T-helper 1 cell (primary cell): ENCODE measurements at regions not wholly inside any gene's neighbourhood (a gene's known extent, or its start where the extent isn't known, plus 50 kb on each side); places are given as distances from the start of the nearest gene placed in this dataset.

Experiments
- DNase-seq, 5 donors: peaks; one replicate each; pipeline ENCODE4 v3.0.0-alpha.2; 2012 to 2020

DNA sequence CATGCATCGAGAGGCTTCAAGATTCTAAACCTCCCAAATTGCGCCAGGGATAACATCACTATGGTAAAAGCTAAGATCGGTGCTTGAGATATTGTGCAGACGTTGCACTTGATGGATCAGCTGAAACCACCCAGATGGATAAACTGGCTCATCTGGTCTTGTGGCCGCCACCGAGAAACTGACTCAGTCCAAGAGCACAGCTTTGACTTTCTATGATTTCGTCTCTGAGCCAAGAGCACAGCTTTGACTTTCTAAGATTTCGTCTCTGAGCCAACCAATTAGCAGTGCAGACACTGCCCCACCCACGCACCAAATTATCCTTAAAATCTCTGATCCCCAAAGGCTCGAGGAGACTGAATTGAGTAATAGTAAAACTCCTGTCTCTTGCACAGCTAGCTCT lies 687.2 kb downstream of the FAM133A start:
- no peak for DNase-seq

DNA sequence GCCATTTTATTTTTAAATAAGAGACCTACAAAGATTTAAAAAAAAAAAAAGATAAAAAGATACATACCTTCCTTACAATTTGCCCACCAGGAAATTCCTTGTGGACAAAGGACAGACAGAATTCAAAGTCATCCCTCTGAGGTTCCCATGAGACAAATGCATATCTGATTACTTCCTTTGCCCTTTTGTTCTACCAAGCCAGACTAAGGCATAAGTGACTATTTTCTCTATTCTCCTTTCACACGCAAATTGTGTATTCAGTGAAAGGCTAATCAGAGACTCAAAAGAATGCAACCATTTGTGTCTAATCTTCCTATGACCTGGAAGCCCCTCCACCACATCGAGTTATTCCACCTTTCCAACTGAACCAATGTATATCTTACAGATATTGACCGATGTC lies 691.7 kb downstream of the FAM133A start:
- DNase-seq: no peak

DNA sequence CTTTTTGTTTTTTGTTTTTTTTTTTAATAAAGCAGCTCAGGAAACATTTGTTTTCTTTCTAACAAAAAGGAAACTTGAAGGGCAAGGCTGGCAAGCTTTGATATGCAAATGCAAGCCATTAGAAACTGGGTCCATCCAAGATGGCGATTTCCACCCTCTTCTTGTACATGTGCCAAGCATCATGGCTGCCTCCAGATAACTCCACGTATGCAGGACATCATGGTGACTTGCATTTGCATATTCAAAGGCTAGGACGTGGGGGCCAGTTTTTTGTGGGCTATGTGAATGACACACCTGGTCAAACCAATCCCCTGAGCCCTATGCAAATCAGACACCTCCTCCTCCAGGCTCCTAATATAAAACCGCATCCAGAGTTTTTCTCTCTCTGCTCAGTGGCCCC lies 692.6 kb downstream of the FAM133A start:
- DNase-seq: no peak

DNA sequence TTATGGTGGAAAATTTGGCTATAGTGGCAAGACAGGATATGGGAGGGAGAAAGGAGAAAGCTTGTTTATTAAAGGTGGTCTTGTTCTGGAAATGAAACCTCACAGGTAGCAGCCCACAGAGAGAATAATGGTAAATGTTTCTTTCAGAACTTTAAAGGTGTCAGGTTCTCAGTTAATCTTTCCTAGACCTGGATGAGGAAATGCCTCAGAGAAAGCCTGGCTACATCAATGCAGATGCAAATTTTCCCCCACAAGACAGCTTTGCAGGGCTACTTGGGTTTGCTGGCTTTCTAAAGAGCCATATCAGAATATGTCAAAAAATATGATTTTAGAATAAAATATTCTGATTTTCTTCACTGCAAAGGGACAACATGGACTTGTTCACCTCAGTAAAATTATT lies 715.0 kb downstream of the FAM133A start:
- no peak for DNase-seq

DNA sequence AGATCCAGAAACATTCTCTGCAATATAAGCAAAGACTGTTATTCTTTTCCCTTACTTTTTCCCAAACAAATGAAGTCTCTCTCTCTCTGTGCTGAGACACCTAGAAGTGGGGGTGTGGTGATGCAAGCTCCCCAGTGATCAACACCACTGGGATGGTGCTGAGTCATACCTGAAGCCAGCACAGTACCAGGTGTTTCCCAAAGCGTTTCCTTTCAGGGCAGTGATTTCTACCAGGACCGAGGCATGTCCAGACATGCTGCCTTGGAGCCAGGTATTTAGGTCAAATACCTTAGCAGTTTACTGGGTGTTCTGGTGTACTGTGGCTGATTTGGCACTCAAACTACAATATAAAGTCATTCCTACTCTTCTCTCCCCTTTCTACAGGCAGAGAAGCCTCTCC lies 726.5 kb downstream of the FAM133A start:
- DNase-seq: peak in 1 of 5 donors; percentile 4

DNA sequence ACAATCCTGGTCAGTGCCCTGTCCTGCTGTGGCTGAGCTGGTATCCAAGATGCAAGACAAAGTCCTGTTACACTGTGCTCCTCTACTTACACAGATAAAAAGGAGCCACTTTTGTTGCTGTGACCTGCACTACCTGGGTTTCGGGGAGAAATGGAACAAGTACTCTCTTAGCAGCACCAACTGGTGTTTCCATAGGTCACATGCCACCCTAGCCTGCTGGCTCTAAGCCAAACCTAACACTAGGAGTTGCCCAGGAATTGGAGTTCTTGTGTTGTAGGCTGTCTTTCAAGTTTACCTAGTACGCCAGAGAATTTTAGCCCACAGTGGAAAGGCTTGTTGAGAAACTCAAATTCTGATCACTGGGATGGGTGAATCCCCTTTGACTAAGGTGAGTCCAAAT lies 727.4 kb downstream of the FAM133A start:
- no peak for DNase-seq

DNA sequence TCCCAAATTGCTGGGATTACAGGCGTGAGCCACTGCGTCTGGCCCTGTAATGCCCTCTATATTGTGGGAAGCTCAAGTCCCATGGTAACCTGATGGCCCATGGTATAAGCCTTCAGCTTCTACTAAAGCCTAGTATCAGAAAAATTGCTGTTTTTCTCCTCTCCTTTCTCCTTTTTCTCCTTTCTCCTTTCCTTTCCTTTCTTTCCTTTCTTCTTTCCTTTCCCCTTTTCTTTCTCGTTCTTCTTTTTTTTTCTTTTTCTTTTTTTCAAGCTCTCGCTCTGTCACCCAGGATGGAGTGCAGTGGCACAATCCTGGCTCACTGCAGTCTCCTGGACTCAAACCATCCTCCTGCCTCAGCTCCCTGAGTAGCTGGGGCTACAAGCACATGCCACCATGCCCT lies 740.7 kb downstream of the FAM133A start:
- no peak for DNase-seq

DNA sequence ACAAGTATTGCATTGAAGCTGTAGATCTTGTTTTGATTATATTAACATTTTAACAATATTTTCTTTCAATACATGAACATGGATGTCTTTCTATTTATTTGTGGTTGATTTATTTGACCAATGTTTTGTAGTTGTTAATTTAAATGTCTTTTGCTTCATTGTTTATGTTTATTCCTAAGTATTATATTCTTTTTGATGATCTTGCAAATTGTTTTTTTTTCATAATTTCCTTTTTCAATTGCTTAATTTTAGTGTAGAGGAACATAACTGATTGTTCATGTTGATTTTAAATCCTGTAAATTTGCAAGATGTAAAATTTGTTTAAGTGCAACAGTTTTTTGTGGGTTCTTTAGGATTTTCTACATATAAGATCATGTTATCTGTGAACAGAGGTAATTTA lies 744.1 kb downstream of the FAM133A start:
- no peak for DNase-seq

DNA sequence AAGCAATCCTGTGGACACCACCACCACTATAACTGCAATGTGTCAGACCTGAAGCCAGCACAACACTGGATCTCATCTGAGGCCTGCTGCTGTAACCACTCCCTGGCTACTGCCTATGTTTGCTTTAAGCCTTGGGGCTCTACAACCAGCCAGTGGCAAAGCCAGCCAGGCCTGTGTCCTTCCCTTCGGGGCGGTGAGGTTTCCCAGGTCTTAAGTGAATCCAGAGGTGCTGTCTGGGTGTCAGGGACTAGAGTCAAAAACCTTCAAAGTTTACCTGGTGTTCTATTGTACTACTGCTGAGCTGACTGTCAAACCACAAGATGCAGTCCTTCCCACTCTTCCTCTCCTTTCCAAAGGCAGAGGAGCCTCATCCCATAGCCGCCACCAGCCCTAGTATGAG lies 750.5 kb downstream of the FAM133A start:
- DNase-seq: no peak

DNA sequence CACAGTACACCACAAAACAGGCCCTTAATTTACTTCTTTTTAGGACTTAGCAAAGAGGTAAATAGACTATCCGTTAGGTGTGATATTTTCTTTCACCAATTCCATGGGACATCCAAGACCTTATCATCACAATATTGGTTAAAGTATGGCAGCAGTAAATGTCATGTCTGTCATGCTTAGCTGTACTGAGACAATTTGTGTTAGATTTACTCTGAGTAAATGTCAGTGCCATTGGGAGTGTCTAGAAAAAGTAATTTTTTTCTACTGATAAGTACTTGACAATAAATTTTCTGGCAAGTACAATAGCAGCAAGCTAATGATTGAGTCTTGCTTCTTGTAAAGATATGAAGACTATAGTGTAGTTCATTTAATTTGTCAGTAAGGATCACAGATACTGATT lies 756.1 kb downstream of the FAM133A start:
- DNase-seq: no peak

DNA sequence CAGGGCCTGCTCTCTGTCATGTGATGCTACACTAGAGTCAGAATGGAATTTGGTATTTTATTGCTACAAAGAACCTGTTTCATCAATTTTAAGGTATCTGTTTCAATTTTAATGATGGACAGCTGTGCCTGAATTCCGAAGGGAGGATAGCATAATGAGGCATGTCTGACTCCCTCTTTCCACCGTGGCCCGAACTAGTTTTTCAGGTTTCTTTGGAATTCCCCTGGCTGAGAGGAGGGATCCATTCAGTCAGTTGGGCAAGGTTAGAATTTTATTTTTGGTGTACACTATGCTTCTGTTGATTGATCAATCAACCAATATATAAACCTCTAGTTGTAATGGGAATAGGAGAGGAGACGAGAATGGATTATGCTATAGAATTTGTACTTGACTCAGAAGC lies 761.8 kb downstream of the FAM133A start:
- DNase-seq: no peak

DNA sequence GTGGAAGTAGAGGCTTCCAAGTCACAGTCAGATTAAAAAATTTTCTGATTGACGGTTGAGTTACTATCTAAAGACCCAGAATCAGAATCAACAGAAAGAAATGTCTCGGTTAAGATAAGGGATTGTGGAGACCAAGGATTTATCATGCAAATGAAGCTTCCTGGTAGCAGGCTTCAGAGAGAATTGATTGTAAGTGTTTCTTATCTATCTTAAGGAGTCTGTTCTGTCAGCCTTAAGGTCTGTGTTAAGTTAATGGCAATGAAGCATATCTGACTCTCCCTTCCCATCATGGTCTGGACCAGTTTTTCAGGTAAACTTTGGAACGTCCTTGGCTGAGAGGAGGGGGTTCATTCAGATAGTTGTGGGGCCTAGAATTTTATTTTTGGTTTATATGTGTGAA lies 780.2 kb downstream of the FAM133A start:
- no peak for DNase-seq

DNA sequence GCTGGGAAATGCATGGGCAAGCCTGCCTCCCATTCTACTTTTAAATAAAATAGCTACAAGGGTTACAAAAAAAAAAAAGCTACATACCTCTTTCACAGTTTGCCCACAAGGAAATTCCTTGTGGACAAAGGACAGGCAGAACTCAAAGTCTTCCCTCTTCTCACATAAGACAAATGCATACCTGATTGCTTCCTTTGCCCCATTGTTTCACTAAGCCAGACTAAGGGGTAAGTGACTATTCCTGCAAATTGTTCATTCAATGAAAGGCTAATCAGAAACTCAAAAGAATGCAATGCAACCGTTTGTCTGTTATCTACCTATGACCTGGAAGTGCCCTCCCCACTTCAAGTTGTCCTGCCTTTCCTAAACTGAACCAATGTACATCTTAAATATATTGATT lies 780.6 kb downstream of the FAM133A start:
- no peak for DNase-seq

DNA sequence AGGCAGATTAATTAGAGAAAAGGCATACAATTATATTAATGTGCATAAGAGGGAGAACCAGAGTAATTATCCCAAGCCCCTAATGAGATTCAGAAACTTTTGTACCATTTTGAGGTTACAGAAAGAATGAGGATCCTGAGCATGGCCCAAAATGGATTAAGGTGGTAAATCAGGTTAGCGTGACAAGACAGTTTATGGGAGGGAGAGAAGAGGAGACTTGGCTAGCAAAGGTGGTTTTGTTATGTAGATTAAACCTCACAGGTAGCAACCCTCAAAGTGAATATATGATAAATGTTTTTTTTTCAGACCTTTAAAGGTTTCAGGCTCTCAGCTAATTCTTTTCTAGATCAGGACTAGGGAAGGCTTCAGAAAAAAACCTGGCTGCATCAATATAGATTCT lies 781.8 kb downstream of the FAM133A start:
- DNase-seq: no peak

DNA sequence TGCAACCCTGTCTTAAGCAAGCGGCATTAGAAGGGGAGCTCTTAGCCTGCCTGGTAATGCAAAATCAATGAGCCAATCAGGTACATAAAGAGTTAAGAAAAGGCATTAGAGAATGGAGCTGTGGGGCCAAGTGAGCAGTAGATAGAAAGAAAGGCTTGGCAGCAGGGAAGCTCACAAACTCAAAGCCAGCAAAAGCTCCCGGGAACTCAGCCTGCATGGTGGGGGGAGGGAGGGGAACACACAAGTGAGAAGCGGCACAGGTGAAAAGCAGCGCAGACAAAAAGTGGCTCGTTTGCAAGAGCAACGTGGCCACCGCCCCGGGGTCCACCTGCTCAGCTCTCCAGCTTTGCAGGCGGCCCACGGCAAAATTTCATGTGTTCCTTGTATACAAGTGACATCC lies 818.5 kb downstream of the FAM133A start:
- DNase-seq: no peak

DNA sequence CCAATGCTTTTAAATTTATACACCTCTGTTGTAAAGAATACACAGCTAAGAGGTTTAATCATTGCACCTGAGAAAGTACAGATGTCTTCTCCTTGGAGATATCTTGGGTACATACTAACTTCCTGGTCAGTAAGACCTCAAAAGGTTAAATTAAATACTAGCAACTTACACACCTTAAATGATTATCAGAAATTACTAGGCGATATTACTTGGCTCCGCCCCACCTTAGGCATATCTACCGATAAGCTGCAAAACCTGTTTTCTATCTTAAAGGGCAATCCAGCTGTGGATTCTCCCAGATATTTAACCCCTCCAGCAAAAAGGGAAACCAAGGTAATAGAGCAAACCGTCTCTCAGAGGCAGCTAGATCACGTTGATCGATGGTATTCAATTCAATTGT lies 819.4 kb downstream of the FAM133A start:
- no peak for DNase-seq

DNA sequence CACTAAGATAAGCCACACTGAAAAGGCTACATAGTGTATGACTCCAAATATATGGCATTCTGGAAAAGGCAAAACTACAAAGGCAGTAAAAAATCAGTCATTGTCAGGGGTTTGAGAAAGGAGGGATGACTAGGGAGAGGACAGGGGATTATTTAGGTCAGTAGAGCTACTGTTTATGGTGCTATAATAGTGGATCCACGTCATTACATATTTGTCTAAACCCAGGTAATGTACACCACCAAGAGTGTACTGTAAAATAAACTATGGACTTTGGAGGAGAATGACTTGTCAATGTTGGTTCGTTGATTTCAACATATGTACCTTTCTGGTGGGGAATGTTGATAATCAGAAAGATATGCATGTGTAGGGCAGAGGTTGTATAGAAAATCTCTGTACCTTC lies 837.6 kb downstream of the FAM133A start:
- DNase-seq: no peak

DNA sequence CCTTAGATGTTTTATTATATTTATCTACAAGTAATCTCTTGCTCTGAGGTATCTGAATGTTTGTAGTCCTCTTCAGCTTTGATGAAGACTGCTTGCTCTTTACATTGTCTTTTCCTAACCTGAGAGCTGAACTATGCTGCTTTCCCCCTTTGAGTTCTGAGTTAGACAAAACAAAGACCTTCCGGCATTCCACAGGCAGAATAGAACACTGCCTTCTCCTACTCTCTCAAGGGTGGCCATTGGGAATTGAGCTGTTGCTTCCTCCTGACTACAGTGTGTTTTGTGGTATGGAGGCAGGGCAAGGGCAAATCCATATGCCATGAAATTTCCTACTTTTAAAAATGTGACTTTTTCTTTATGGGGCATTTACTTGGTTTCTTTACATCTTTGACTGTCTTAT lies 841.0 kb downstream of the FAM133A start:
- no peak for DNase-seq

DNA sequence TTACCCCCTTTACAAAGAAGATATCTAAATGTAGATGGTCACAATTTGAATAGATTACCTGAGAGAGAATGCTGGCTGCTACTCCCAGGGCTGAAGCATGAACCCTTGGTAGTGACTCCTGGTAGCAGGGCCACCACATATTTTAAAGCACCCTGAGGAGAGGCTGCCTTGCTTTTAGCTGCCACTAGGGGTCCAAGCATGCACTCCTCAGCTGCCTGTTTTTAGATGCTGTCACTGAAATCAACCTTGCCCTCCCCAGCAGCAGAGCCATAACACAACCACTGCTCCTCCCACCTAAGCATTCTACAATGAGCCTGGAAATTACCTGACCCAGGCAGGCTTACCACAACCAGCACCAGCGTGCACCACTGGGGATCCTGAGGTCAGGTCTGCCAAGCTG lies 850.9 kb downstream of the FAM133A start:
- no peak for DNase-seq

DNA sequence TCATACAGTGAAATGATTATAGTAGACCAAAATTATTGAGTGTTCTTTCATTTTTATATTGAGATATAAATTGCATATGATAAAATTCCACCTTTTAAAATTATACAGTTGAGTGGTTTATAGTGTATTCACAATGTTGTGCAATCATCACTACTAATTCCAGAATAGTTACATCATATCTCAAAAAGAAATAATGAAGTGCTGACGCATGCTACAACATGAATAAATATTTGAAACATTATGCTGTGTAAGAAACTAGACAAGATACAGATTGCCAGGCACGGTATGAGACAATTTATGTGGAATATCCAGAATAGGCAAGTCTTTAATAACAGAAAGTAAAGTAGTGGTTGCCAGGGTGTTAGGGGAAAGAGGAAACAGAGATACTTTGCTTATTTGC lies 871.7 kb downstream of the FAM133A start:
- DNase-seq: no peak

DNA sequence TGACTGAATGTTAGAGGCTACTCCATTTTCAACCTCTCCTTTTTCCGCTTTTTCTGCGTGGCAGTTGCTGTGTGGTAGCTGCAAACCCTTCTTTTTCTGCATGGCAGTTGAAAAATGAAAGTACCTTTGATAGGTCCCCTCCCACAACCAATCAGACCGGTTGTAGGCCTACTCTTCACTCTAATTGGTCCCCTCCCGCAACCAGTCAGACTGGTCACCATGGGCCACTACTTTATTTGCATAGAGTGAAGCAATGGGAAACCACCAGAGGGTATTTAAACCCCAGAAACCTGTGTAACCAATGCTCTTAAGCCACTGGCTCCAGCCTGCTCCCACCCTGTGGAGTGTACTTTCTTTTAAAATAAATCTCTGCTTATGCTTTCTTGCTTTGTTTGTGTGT lies 877.8 kb downstream of the FAM133A start:
- no peak for DNase-seq

DNA sequence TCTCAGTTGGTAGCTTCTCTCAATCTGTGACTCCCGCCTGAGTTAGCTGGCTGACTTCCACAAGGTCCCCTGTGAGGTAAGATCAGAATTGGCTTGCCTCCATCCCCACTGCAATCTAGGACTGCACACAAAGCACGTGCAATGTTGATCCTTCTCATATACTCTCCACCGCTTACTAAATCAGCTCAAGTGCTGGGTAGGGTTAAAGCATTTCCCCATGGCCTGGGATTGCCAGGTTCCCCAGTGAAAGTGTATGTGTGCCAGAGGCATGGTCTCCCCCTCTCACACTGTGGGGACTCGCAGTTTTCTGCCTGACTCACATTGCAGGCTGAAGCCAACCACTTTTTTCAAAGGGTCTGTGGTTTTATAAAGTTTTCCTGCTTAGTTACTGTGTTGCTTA lies 886.9 kb downstream of the FAM133A start:
- DNase-seq: no peak

DNA sequence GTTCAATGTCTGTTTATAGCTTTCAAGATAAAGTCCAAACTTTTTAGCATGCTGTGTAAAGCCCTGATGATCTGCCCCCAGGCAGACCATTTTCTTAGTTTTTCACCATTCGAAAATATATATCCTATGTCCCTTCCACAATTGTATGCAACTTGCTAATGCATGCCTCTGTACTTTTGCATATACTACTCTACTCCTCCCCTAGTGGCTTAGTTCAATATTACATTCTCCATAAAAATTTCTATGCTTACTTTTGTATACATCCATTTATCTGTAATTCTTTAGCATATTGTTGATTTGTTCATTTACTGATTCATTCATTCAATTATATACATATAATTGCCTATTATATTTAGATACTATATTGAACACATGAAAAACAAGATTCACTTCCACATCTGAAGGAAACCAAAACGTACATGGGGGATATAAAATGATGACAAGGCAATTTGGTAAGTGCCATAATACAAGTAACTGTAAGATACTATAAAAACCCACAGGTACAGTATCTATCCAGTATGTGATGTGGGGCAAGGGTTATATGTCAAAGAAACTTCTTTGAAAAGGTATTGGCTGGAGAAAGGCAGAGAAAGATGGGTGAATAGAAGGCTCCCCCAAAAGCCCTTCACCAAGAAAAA lies 902.5 kb downstream of the FAM133A start:
- DNase-seq: no peak

DNA sequence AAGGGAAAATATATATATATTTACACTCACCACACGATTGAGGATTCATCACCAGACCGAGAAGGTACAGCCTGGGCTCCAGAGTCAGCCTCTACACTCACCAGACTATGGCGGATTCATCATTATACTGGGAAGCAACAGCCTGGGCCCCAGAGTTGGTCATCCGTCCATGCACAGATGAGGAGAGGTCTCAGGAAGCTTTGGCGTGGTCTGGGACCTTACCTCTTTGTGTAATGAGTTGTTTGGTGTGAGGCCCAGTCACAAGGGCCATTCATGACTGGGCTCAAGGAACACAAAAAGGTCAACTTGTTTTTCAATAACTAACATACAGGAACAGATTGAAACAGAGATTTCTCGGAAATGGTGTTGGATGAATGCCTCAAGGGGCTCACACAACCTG lies 926.1 kb downstream of the FAM133A start:
- DNase-seq: no peak

DNA sequence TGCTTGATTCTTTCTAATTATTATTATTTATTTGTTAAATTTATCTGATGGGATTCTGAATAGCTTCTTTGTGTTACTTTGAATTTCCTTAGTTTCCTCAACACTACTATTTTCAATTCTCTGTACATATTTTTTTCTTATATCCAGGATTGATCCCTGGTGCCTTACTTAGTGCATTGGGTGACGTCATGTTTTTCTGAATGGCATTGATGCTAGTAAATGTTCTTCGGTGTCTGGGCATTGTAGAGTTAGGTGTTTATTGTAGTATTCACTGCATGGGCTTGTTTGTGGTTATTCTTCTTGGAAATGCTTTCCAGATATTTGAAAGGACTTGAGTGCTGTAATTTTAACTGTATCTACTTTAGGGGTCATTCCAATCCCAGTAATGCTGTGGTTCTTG lies 938.1 kb downstream of the FAM133A start:
- no peak for DNase-seq

DNA sequence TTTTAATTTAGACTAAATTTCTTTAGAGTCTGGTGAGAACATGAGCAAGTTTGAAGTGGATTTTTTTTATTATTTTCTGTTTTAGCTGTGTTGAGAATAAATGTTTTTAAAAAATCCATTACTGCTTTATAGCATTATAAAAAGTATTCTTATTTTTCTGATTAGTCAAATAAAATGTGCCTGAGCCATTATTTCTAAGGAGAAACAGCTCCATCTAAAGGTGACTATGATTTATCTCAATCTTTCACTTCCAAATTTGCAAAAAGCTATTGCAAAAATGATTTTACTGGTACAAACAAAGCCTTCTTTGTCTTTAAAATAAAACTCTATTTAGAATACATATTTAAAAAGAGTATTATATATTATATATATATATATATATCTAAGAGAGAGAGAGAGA lies 959.2 kb downstream of the FAM133A start:
- DNase-seq: no peak
